Prostate gland (tissue), 2 donors: ENCODE measurements at regions not wholly inside any gene's neighbourhood (a gene's known extent, or its start where the extent isn't known, plus 50 kb on each side); places are given as distances from the start of the nearest gene placed in this dataset.

Experiments used
- DNase-seq: peaks from one replicate; pipeline ENCODE4 v3.0.0-alpha.2; 2019; ENCODE audit warnings: low spot score
- H3K27ac ChIP-seq, 2 donors: fragments of 200-600 bp; sonication (generic); 2 replicates each; pipeline ENCODE4 v1.5.1; 2017 to 2019
- H3K27me3 ChIP-seq: fragments of 200-600 bp; sonication (generic); replicated peaks from 2 replicates; pipeline ENCODE4 v1.5.1; 2019; ENCODE audit not compliant: insufficient read depth
- H3K36me3 ChIP-seq, 2 donors: fragments of 200-600 bp; sonication (generic); 1 replicate in 1 of 2; 2 replicates in 1 of 2; pipeline versions ENCODE4 v1.5.1 to v1.8.1; 2017 to 2019
- H3K4me1 ChIP-seq: fragments of 200-600 bp; sonication (generic); replicated peaks from 2 replicates; pipeline ENCODE4 v1.5.1; 2019
- H3K4me3 ChIP-seq, 2 donors: fragments of 200-600 bp; sonication (generic); 2 replicates each; pipeline ENCODE4 v1.5.1; 2017 to 2019
- H3K9me3 ChIP-seq: fragments of 200-600 bp; sonication (generic); 2 replicates; pipeline ENCODE4 v1.5.1; 2017
- CTCF ChIP-seq, 4 experiments: fragments of 200-600 bp in 2 of 4; fragments of 450-650 bp in 2 of 4; sonication (generic) in 2 of 4; IDR thresholded peaks; 1 replicate in 3 of 4; 2 replicates in 1 of 4; pipeline ENCODE4 v1.5.1; 2016 to 2019; ENCODE audit warnings: antibody characterized with exemption in 4 of 4, mild to moderate bottlenecking in 2 of 4, moderate library complexity in 2 of 4
- POLR2A ChIP-seq: fragments of 450-650 bp; IDR thresholded peaks from one replicate; pipeline ENCODE4 v1.6.1; 2016; ENCODE audit warnings: antibody characterized with exemption, mild to moderate bottlenecking
- POLR2AphosphoS5 ChIP-seq: sonication (generic); formaldehyde crosslinking; IDR thresholded peaks from one replicate; pipeline ENCODE4 v1.6.1; 2017; ENCODE audit warnings: antibody characterized with exemption
- WGBS: methylation state at CpG from one replicate; pipeline ENCODE4 v1.1.5; 2018; 5-methylcytosine and 5-hydroxymethylcytosine counted together
- intact Hi-C: fragments of 100-400 bp; cut with DNase I; formaldehyde crosslinking; loops from one replicate; pipeline ENCODE4 v1.14.2; 2022

- intact Hi-C loops: no loop called here
- Histone ChIP-seq H3K36me3 (no peaks in the 10 kb centered on the region), H3K9me3 (no peaks in the 10 kb centered on the region), H3K4me3 (no peak overlapping the region), H3K27me3 (no peaks in the 10 kb centered on the region), H3K4me1 (no peaks in the 10 kb centered on the region), H3K27ac (no peak overlapping the region)
- no peak for TF ChIP-seq CTCF (IDR thresholded peaks at IDR 0.05)
- TF ChIP-seq POLR2AphosphoS5: no peak
- TF ChIP-seq POLR2A: no peak
- 83% methylated on average over 7 of the region's 7 CpGs for WGBS
- DNase-seq: no peak
Measured at GRCh38 chr11:92627615-92628256, 341.7 kb upstream of the MTNR1B start.

- intact Hi-C loops: no loop called here
- Histone ChIP-seq H3K4me3 (no peak overlapping the region), H3K36me3 (no peaks in the 10 kb centered on the region), H3K9me3 (no peaks in the 10 kb centered on the region), H3K27ac (no peak overlapping the region), H3K27me3 (no peaks in the 10 kb centered on the region), H3K4me1 (no peaks in the 10 kb centered on the region)
- TF ChIP-seq CTCF (IDR thresholded peaks at IDR 0.05) (no peak), POLR2AphosphoS5 (no peak), POLR2A (no peak)
- no peak for DNase-seq
- WGBS: 84% methylated on average over 4 of the region's 4 CpGs
Measured at GRCh38 chr11:92628401-92629292, 340.8 kb upstream of the MTNR1B start.

- TF ChIP-seq CTCF (IDR thresholded peaks at IDR 0.05): no peak
- TF ChIP-seq POLR2A: no peak
- no peak for TF ChIP-seq POLR2AphosphoS5
- intact Hi-C loops: no loop called here
- 81% methylated on average over 3 of the region's 3 CpGs for WGBS
Measured at GRCh38 chr11:92632495-92632894, 337.0 kb upstream of the MTNR1B start.

GRCh38 chr11:92633820-92634219 lies 335.6 kb upstream of the MTNR1B start:
- no peaks in the 10 kb centered on the region for H3K36me3 ChIP-seq
- intact Hi-C loops: no loop called here
- no peak for TF ChIP-seq POLR2A
- no peak overlapping the region for H3K4me3 ChIP-seq
- H3K27ac ChIP-seq: no peak overlapping the region
- H3K9me3 ChIP-seq: no peaks in the 10 kb centered on the region
- H3K27me3 ChIP-seq: no peaks in the 10 kb centered on the region
- H3K4me1 ChIP-seq: no peaks in the 10 kb centered on the region
- no peak for DNase-seq
- 89% methylated on average over 1 of the region's 1 CpG for WGBS

More at GRCh38 chr11:92632495-92632894, 337.0 kb upstream of the MTNR1B start:
- Histone ChIP-seq H3K36me3 (no peaks in the 10 kb centered on the region), H3K27me3 (no peaks in the 10 kb centered on the region), H3K4me3 (no peak overlapping the region), H3K4me1 (no peaks in the 10 kb centered on the region), H3K27ac (no peak overlapping the region), H3K9me3 (no peaks in the 10 kb centered on the region)
- no peak for DNase-seq

GRCh38 chr11:92636543-92637188 lies 332.8 kb upstream of the MTNR1B start:
- Histone ChIP-seq H3K36me3 (no peaks in the 10 kb centered on the region), H3K27me3 (no peaks in the 10 kb centered on the region), H3K27ac (no peak overlapping the region), H3K4me1 (no peaks in the 10 kb centered on the region), H3K9me3 (no peaks in the 10 kb centered on the region), H3K4me3 (no peak overlapping the region)
- no peak for DNase-seq
- intact Hi-C loops: no loop called here
- WGBS: 88% methylated on average over 3 of the region's 3 CpGs
- TF ChIP-seq CTCF (IDR thresholded peaks at IDR 0.05) (no peak), POLR2A (no peak), POLR2AphosphoS5 (no peak)
